ENCODE measurements at regions not wholly inside any gene's neighbourhood (a gene's known extent, or its start where the extent isn't known, plus 50 kb on each side); places are given as distances from the start of the nearest gene placed in this dataset.

DNA sequence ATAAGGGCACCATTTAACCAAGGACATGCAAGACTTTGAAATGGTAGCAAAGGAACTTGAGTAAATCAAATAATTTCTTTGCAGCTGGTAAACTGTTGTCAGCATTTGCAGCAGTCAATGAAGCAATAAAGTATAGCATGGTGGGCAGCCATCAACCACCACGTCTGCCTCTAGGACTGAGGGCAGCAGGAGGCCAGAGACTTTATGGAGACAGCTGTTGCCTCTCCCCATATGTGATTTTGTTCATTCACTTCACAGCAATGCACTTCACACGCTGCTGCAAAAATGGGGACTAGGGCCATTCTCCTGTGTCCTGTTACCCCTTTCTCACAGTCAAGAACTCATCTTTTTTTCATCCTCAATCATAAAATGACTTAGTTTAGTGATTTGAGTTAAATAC is 51.3 kb upstream of the PCDH9 start:
- WGBS, 2 donors = 41 to 63% methylated on average over 2 of the region's 2 CpGs
- H3K27ac ChIP-seq = no peak overlapping the region
- no peaks in the 10 kb centered on the region for H3K36me3 ChIP-seq
- no peaks in the 10 kb centered on the region for H3K27me3 ChIP-seq
- no peak for TF ChIP-seq EP300 (IDR thresholded peaks at IDR 0.05)
- TF ChIP-seq POLR2A (IDR thresholded peaks at IDR 0.05) = no peak
- TF ChIP-seq CTCF (IDR thresholded peaks at IDR 0.05) = no peak
- no peak for TF ChIP-seq POLR2AphosphoS5 (IDR thresholded peaks at IDR 0.05)
- H3K9me3 ChIP-seq = no peaks in the 10 kb centered on the region
- no peak overlapping the region for H3K4me3 ChIP-seq
- intact Hi-C loops (cut with DNase I) = no loop called here
- DNase-seq = no peak
- no peaks in the 10 kb centered on the region for H3K4me1 ChIP-seq

Small RNA genes in the stretch of these regions (small RNA-seq; reads per million reads assigned to genes)
- gene RN7SL761P (0 reads per million in 3 donors), gene RPL37P21 (0 reads per million in 3 donors), gene RPS3AP52 (0 reads per million in 3 donors), gene SNRPFP3 (0 reads per million in 3 donors)

Measured in sigmoid colon (tissue), 6 donors.